ENCODE measurements at regions not wholly inside any gene's neighbourhood (a gene's known extent, or its start where the extent isn't known, plus 50 kb on each side); places are given as distances from the start of the nearest gene placed in this dataset.

DNA sequence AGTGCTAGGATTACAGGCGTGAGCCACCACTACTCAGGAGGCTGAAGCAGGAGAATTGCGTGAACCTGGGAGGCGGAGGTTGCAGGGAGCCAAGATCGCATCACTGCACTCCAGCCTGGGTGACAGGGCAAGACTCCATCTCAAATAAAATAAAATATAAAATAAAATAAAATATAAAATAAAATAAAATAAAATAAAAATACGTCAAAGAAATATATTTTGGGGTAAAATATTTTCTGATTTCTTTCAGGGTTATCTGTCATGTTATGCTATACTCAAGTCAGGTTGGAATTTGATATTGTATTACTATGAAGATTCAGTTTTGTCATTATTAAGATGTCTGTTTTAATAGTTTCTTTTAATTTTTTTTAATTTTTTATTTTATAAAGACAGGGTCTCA lies 99.4 kb upstream of the GHITM start:
- TF ChIP-seq MAFK (IDR thresholded peaks at IDR 0.05; ENCODE audit: partially characterized antibody), result no peak
- TF ChIP-seq, protein P1, sequence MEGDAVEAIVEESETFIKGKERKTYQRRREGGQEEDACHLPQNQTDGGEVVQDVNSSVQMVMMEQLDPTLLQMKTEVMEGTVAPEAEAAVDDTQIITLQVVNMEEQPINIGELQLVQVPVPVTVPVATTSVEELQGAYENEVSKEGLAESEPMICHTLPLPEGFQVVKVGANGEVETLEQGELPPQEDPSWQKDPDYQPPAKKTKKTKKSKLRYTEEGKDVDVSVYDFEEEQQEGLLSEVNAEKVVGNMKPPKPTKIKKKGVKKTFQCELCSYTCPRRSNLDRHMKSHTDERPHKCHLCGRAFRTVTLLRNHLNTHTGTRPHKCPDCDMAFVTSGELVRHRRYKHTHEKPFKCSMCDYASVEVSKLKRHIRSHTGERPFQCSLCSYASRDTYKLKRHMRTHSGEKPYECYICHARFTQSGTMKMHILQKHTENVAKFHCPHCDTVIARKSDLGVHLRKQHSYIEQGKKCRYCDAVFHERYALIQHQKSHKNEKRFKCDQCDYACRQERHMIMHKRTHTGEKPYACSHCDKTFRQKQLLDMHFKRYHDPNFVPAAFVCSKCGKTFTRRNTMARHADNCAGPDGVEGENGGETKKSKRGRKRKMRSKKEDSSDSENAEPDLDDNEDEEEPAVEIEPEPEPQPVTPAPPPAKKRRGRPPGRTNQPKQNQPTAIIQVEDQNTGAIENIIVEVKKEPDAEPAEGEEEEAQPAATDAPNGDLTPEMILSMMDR (IDR thresholded peaks at IDR 0.05), result no peak
- TF ChIP-seq BHLHE40 (IDR thresholded peaks at IDR 0.05; ENCODE audit: low read depth, low read length), result no peak
- TF ChIP-seq CBX8 (IDR thresholded peaks at IDR 0.05), result no peak
- TF ChIP-seq EHF (CRISPR knock-in tag; IDR thresholded peaks at IDR 0.05), result no peak
- TF ChIP-seq ZC3H11A (IDR thresholded peaks at IDR 0.05), result no peak
- TF ChIP-seq, protein P2, sequence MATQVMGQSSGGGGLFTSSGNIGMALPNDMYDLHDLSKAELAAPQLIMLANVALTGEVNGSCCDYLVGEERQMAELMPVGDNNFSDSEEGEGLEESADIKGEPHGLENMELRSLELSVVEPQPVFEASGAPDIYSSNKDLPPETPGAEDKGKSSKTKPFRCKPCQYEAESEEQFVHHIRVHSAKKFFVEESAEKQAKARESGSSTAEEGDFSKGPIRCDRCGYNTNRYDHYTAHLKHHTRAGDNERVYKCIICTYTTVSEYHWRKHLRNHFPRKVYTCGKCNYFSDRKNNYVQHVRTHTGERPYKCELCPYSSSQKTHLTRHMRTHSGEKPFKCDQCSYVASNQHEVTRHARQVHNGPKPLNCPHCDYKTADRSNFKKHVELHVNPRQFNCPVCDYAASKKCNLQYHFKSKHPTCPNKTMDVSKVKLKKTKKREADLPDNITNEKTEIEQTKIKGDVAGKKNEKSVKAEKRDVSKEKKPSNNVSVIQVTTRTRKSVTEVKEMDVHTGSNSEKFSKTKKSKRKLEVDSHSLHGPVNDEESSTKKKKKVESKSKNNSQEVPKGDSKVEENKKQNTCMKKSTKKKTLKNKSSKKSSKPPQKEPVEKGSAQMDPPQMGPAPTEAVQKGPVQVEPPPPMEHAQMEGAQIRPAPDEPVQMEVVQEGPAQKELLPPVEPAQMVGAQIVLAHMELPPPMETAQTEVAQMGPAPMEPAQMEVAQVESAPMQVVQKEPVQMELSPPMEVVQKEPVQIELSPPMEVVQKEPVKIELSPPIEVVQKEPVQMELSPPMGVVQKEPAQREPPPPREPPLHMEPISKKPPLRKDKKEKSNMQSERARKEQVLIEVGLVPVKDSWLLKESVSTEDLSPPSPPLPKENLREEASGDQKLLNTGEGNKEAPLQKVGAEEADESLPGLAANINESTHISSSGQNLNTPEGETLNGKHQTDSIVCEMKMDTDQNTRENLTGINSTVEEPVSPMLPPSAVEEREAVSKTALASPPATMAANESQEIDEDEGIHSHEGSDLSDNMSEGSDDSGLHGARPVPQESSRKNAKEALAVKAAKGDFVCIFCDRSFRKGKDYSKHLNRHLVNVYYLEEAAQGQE (IDR thresholded peaks at IDR 0.05), result no peak
- no peak for TF ChIP-seq EHMT2 (IDR thresholded peaks at IDR 0.05; ENCODE audit: low read depth)
- TF ChIP-seq FOXS1 (CRISPR knock-in tag; IDR thresholded peaks at IDR 0.05), result no peak
- TF ChIP-seq TP53 (CRISPR knock-in tag; IDR thresholded peaks at IDR 0.05), result no peak
- TF ChIP-seq, protein P3, sequence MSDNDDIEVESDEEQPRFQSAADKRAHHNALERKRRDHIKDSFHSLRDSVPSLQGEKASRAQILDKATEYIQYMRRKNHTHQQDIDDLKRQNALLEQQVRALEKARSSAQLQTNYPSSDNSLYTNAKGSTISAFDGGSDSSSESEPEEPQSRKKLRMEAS (IDR thresholded peaks at IDR 0.05), result no peak
- no peak for TF ChIP-seq POLR2A (IDR thresholded peaks at IDR 0.05; ENCODE audit: low read length)
- TF ChIP-seq SREBF2 (IDR thresholded peaks at IDR 0.05), result no peak
- TF ChIP-seq RAD21 (conservative IDR thresholded peaks at IDR 0.05 in 1 of 2, IDR thresholded peaks at IDR 0.05 in 1 of 2), result no peak

All from A549 (cell line).